GM19238 (cell line): ENCODE measurements at regions not wholly inside any gene's neighbourhood (a gene's known extent, or its start where the extent isn't known, plus 50 kb on each side); places are given as distances from the start of the nearest gene placed in this dataset.

Source experiments
- DNase-seq: peaks from one replicate; pipeline ENCODE4 v3.0.0; 2011; ENCODE audit warnings: low spot score; ENCODE audit not compliant: insufficient read length

- no peak for DNase-seq
These were observed 1768.2 kb upstream of the WWC1 start for GRCh38 chr5:166523206-166523605.

- no peak for DNase-seq
These were observed 1762.2 kb upstream of the WWC1 start for GRCh38 chr5:166529200-166529599.

- no peak for DNase-seq
These were observed 1758.8 kb upstream of the WWC1 start for GRCh38 chr5:166532456-166533220.

GRCh38 chr5:166535641-166536040 is 1755.8 kb upstream of the WWC1 start:
- DNase-seq: no peak

- no peak for DNase-seq
These were observed 1751.3 kb upstream of the WWC1 start for GRCh38 chr5:166540156-166540555.

GRCh38 chr5:166551384-166551783 is 1740.1 kb upstream of the WWC1 start:
- DNase-seq: no peak

- DNase-seq: no peak
These were observed 1737.7 kb upstream of the WWC1 start for GRCh38 chr5:166553778-166554177.

GRCh38 chr5:166561759-166562158 is 1729.7 kb upstream of the WWC1 start:
- DNase-seq: no peak

- no peak for DNase-seq
These were observed 1729.2 kb upstream of the WWC1 start for GRCh38 chr5:166562246-166562645.

- no peak for DNase-seq
These were observed 1724.7 kb upstream of the WWC1 start for GRCh38 chr5:166566725-166567124.

GRCh38 chr5:166570865-166571264 is 1720.6 kb upstream of the WWC1 start:
- no peak for DNase-seq

GRCh38 chr5:166571668-166572067 is 1719.8 kb upstream of the WWC1 start:
- DNase-seq: no peak

- DNase-seq: no peak
These were observed 1715.1 kb upstream of the WWC1 start for GRCh38 chr5:166576323-166576722.

GRCh38 chr5:166581826-166582225 is 1709.6 kb upstream of the WWC1 start:
- no peak for DNase-seq

GRCh38 chr5:166582416-166582815 is 1709.0 kb upstream of the WWC1 start:
- DNase-seq: no peak

GRCh38 chr5:166594567-166594966 is 1696.9 kb upstream of the WWC1 start:
- no peak for DNase-seq

GRCh38 chr5:166595274-166595951 is 1696.0 kb upstream of the WWC1 start:
- DNase-seq: no peak

GRCh38 chr5:166596043-166596442 is 1695.4 kb upstream of the WWC1 start:
- no peak for DNase-seq

- DNase-seq: no peak
These were observed 1689.2 kb upstream of the WWC1 start for GRCh38 chr5:166602271-166602670.

- no peak for DNase-seq
These were observed 1673.9 kb upstream of the WWC1 start for GRCh38 chr5:166617507-166617906.

GRCh38 chr5:166618526-166618925 is 1672.9 kb upstream of the WWC1 start:
- no peak for DNase-seq

- DNase-seq: no peak
These were observed 1666.9 kb upstream of the WWC1 start for GRCh38 chr5:166624573-166624972.
